Muscle layer of colon (tissue), 2 donors: ENCODE measurements at regions not wholly inside any gene's neighbourhood (a gene's known extent, or its start where the extent isn't known, plus 50 kb on each side); places are given as distances from the start of the nearest gene placed in this dataset.

Experiments
- H3K27ac ChIP-seq: one replicate; pipeline ENCODE4 v1.7.0; 2013; ENCODE audit warnings: low read depth, mild to moderate bottlenecking, low read length, moderate library complexity
- H3K27me3 ChIP-seq, 2 donors: one replicate each; pipeline ENCODE4 v1.7.0; 2013; ENCODE audit warnings: low read length in 2 of 2, mild to moderate bottlenecking in 2 of 2; ENCODE audit not compliant: insufficient read depth in 2 of 2, control insufficient read depth in 1 of 2
- H3K36me3 ChIP-seq: one replicate; pipeline ENCODE4 v1.7.0; 2013; ENCODE audit warnings: mild to moderate bottlenecking, low read length; ENCODE audit not compliant: insufficient read depth
- H3K4me1 ChIP-seq: one replicate; pipeline ENCODE4 v1.7.0; 2013; ENCODE audit warnings: mild to moderate bottlenecking, low read length; ENCODE audit not compliant: insufficient read depth
- H3K4me3 ChIP-seq, 2 donors: one replicate each; pipeline ENCODE4 v1.7.0; 2013; ENCODE audit warnings: low read length in 2 of 2, low read depth in 1 of 2, mild to moderate bottlenecking in 1 of 2, moderate library complexity in 1 of 2
- H3K9ac ChIP-seq: one replicate; pipeline ENCODE4 v1.7.0; 2013; ENCODE audit warnings: low read length
- H3K9me3 ChIP-seq: one replicate; pipeline ENCODE4 v1.7.0; 2013; ENCODE audit warnings: mild to moderate bottlenecking, low read length
- donor health status: abdominal sarcoma.
- donor health status: Adenocarcinoma of cecum.

GRCh38 chr12:114936148-114937079 lies 252.4 kb upstream of the TBX3 start:
- Histone ChIP-seq H3K27me3 (no peaks in the 10 kb centered on the region), H3K4me3 (no peak overlapping the region), H3K27ac (no peak overlapping the region), H3K36me3 (no peaks in the 10 kb centered on the region), H3K9me3 (no peaks in the 10 kb centered on the region), H3K9ac (no peak overlapping the region), H3K4me1 (no peaks in the 10 kb centered on the region)

GRCh38 chr12:114935658-114936057 lies 251.7 kb upstream of the TBX3 start:
- Histone ChIP-seq H3K4me3 (no peak overlapping the region), H3K9me3 (peaks cover 6% of the 10 kb centered on the region), H3K36me3 (no peaks in the 10 kb centered on the region), H3K27ac (no peak overlapping the region), H3K9ac (no peak overlapping the region), H3K27me3 (no peaks in the 10 kb centered on the region), H3K4me1 (no peaks in the 10 kb centered on the region)

GRCh38 chr12:114933428-114934160 lies 249.6 kb upstream of the TBX3 start:
- peaks cover 6% of the 10 kb centered on the region for H3K9me3 ChIP-seq
- H3K36me3 ChIP-seq: no peaks in the 10 kb centered on the region
- H3K27ac ChIP-seq: no peak overlapping the region

GRCh38 chr12:114932806-114933205 lies 248.8 kb upstream of the TBX3 start:
- Histone ChIP-seq H3K4me1 (no peaks in the 10 kb centered on the region), H3K4me3 (no peak overlapping the region), H3K9ac (no peak overlapping the region), H3K36me3 (no peaks in the 10 kb centered on the region), H3K9me3 (peaks cover 6% of the 10 kb centered on the region), H3K27me3 (no peaks in the 10 kb centered on the region), H3K27ac (no peak overlapping the region)

More at GRCh38 chr12:114933428-114934160, 249.6 kb upstream of the TBX3 start:
- H3K9ac ChIP-seq: no peak overlapping the region
- no peaks in the 10 kb centered on the region for H3K4me1 ChIP-seq
- H3K27me3 ChIP-seq: no peaks in the 10 kb centered on the region
- no peak overlapping the region for H3K4me3 ChIP-seq

- no peak overlapping the region for H3K9ac ChIP-seq
- H3K4me1 ChIP-seq: no peaks in the 10 kb centered on the region
- no peak overlapping the region for H3K4me3 ChIP-seq
- peaks cover 6% of the 10 kb centered on the region for H3K9me3 ChIP-seq
- H3K27me3 ChIP-seq: no peaks in the 10 kb centered on the region
- H3K27ac ChIP-seq: no peak overlapping the region
- H3K36me3 ChIP-seq: no peaks in the 10 kb centered on the region
These were observed 247.1 kb upstream of the TBX3 start for GRCh38 chr12:114931025-114931424.

- H3K4me1 ChIP-seq: no peaks in the 10 kb centered on the region
- H3K36me3 ChIP-seq: no peaks in the 10 kb centered on the region
- H3K4me3 ChIP-seq: no peak overlapping the region
- H3K27ac ChIP-seq: no peak overlapping the region
- peaks cover 6% of the 10 kb centered on the region for H3K9me3 ChIP-seq
- H3K27me3 ChIP-seq: no peaks in the 10 kb centered on the region
- no peak overlapping the region for H3K9ac ChIP-seq
These were observed 242.4 kb upstream of the TBX3 start for GRCh38 chr12:114926341-114926740.

GRCh38 chr12:114924946-114925475 lies 241.0 kb upstream of the TBX3 start:
- no peaks in the 10 kb centered on the region for H3K4me1 ChIP-seq
- no peaks in the 10 kb centered on the region for H3K9me3 ChIP-seq
- H3K27ac ChIP-seq: no peak overlapping the region
- H3K4me3 ChIP-seq: no peak overlapping the region
- H3K36me3 ChIP-seq: no peaks in the 10 kb centered on the region
- H3K9ac ChIP-seq: no peak overlapping the region
- no peaks in the 10 kb centered on the region for H3K27me3 ChIP-seq

GRCh38 chr12:114921781-114922180 lies 237.8 kb upstream of the TBX3 start:
- no peak overlapping the region for H3K9ac ChIP-seq
- H3K4me3 ChIP-seq: no peak overlapping the region
- H3K27ac ChIP-seq: no peak overlapping the region
- H3K27me3 ChIP-seq: no peaks in the 10 kb centered on the region
- no peaks in the 10 kb centered on the region for H3K36me3 ChIP-seq
- peaks cover 4% of the 10 kb centered on the region for H3K9me3 ChIP-seq
- no peaks in the 10 kb centered on the region for H3K4me1 ChIP-seq

- peaks cover 4% of the 10 kb centered on the region for H3K9me3 ChIP-seq
- no peaks in the 10 kb centered on the region for H3K36me3 ChIP-seq
- no peaks in the 10 kb centered on the region for H3K27me3 ChIP-seq
- H3K9ac ChIP-seq: no peak overlapping the region
- H3K27ac ChIP-seq: no peak overlapping the region
- no peaks in the 10 kb centered on the region for H3K4me1 ChIP-seq
- H3K4me3 ChIP-seq: no peak overlapping the region
These were observed 237.0 kb upstream of the TBX3 start for GRCh38 chr12:114920771-114921554.

- Histone ChIP-seq H3K36me3 (no peaks in the 10 kb centered on the region), H3K27ac (no peak overlapping the region), H3K4me1 (no peaks in the 10 kb centered on the region), H3K9me3 (peaks cover 4% of the 10 kb centered on the region), H3K4me3 (no peak overlapping the region), H3K9ac (no peak overlapping the region), H3K27me3 (no peaks in the 10 kb centered on the region)
These were observed 235.5 kb upstream of the TBX3 start for GRCh38 chr12:114919479-114919878.
